CD4-positive, alpha-beta T cell (primary cell): ENCODE measurements at regions not wholly inside any gene's neighbourhood (a gene's known extent, or its start where the extent isn't known, plus 50 kb on each side); places are given as distances from the start of the nearest gene placed in this dataset.

ENCODE experiments used
- ATAC-seq: fragments of 200-7000 bp; cut with Tn5 transposase; one replicate; pipeline ENCODE4 v1.10.0; 2022; ENCODE audit warnings: mild to moderate bottlenecking; ENCODE audit not compliant: poor library complexity
- CTCF ChIA-PET: fragments of 350-600 bp; sonication (Branson Sonifier 250); formaldehyde crosslinking; loops from one replicate; lab custom pipeline; 2021; ENCODE audit warnings: antibody characterized with exemption, inconsistent platforms; lab: Charles Lee
- POLR2A ChIA-PET: fragments of 350-600 bp; sonication (Branson Sonifier 250); formaldehyde crosslinking; loops from one replicate; lab custom pipeline; 2021; ENCODE audit warnings: antibody characterized with exemption, inconsistent platforms; lab: Charles Lee
- DNase-seq, 14 experiments: peaks; one replicate each; pipeline ENCODE4 v3.0.0-alpha.2; 2013 to 2020; ENCODE audit warnings: mixed read lengths in 2 of 14
- H3K27ac ChIP-seq, 2 donors: one replicate each; pipeline versions ENCODE4 v1.5.1 to v1.7.0; 2013; ENCODE audit warnings: low read length in 2 of 2, low read depth in 1 of 2, mild to moderate bottlenecking in 1 of 2
- H3K27me3 ChIP-seq, 2 experiments: 1 replicate in 1 of 2; 2 replicates in 1 of 2; pipeline versions ENCODE4 v1.6.1 to v1.7.0; 2013; ENCODE audit warnings: low read length in 2 of 2, control low read depth in 1 of 2, mild to moderate bottlenecking in 1 of 2, moderate library complexity in 1 of 2; ENCODE audit not compliant: insufficient read depth in 2 of 2, control insufficient read depth in 1 of 2
- H3K36me3 ChIP-seq: one replicate; pipeline ENCODE4 v1.6.1; 2013; ENCODE audit warnings: low read length, control low read depth; ENCODE audit not compliant: insufficient read depth
- H3K4me1 ChIP-seq: one replicate; pipeline ENCODE4 v1.6.1; 2013; ENCODE audit warnings: low read length, control low read depth; ENCODE audit not compliant: insufficient read depth
- H3K4me3 ChIP-seq: one replicate; pipeline ENCODE4 v1.5.1; 2013; ENCODE audit warnings: mild to moderate bottlenecking, low read length, moderate library complexity
- H3K9me3 ChIP-seq, 2 experiments: 1 replicate in 1 of 2; 2 replicates in 1 of 2; pipeline versions ENCODE4 v1.6.1 to v1.7.0; 2013; ENCODE audit warnings: low read length in 2 of 2, mild to moderate bottlenecking in 2 of 2, control low read depth in 1 of 2, moderate library complexity in 1 of 2; ENCODE audit not compliant: control insufficient read depth in 1 of 2, insufficient read depth in 1 of 2
- H3K27ac Mint-ChIP-seq: one replicate; pipeline ENCODE4 v1.8.0; 2020; ENCODE audit warnings: mixed read lengths
- H3K27me3 Mint-ChIP-seq: one replicate; pipeline ENCODE4 v1.8.0; 2021; ENCODE audit warnings: mixed read lengths
- H3K36me3 Mint-ChIP-seq: one replicate; pipeline ENCODE4 v1.8.0; 2021; ENCODE audit warnings: low read depth, mixed read lengths
- H3K4me1 Mint-ChIP-seq: one replicate; pipeline ENCODE4 v1.8.0; 2021; ENCODE audit warnings: low read depth, mixed read lengths
- H3K4me3 Mint-ChIP-seq: one replicate; pipeline ENCODE4 v1.8.0; 2020; ENCODE audit warnings: mild to moderate bottlenecking, mixed read lengths
- H3K9me3 Mint-ChIP-seq: one replicate; pipeline ENCODE4 v1.8.0; 2020; ENCODE audit warnings: mixed read lengths
- CTCF ChIP-seq: fragments of 200-600 bp; IDR thresholded peaks from one replicate; pipeline ENCODE4 v1.8.0; 2022; ENCODE audit warnings: antibody characterized with exemption, mild to moderate bottlenecking
- intact Hi-C, 2 experiments: fragments of 100-400 bp; cut with DNase I in 1 of 2; cut with micrococcal nuclease in 1 of 2; formaldehyde crosslinking; loops; one replicate each; pipeline versions ENCODE4 v1.15.1 to v1.9.0; 2023 to 2025; cut with DNase I, micrococcal nuclease

DNA sequence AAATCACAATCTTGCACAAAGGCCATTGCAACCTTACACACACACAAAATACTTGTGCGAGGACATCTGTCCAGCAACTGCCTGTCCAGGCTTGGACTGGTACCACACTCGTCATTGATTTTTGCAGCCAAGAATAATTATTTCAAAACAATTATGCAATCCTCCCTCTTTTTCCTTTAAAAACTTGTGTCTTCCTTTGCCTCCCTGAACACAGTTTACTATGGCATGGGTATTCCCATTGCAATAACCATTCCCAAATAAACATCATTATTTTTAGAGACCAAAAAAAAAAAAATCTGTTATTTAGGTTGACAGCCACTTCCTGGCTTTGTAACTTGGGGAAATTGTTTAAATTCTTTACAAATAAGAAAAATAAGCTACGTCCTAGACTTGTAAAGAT lies 54.0 kb downstream of the C11orf91 start:
- DNase-seq (no peak), ATAC-seq (no peak)
- Mint-ChIP-seq H3K36me3 (no peaks in the 10 kb centered on the region), H3K27me3 (peaks cover 31% of the 10 kb centered on the region), H3K9me3 (no peaks in the 10 kb centered on the region), H3K4me1 (no peaks in the 10 kb centered on the region), H3K4me3 (no peak overlapping the region), H3K27ac (no peak overlapping the region)
- peaks cover 0 to 4% of the 10 kb centered on the region in 2 experiments for H3K9me3 ChIP-seq
- H3K27me3 ChIP-seq: peaks cover 2 to 7% of the 10 kb centered on the region in 2 experiments
- H3K4me1 ChIP-seq: no peaks in the 10 kb centered on the region
- intact Hi-C loops: no loop called here
- ChIA-PET CTCF (no interaction called here), POLR2A (no interaction called here)
- no peak overlapping the region for H3K27ac ChIP-seq
- H3K4me3 ChIP-seq: no peak overlapping the region
- TF ChIP-seq CTCF: no peak
- no peaks in the 10 kb centered on the region for H3K36me3 ChIP-seq

GRCh38 chr11:33646168-33646567 lies 54.5 kb downstream of the C11orf91 start:
- no peak overlapping the region for H3K27ac Mint-ChIP-seq
- no peaks in the 10 kb centered on the region for H3K4me1 Mint-ChIP-seq
- peaks cover 2 to 8% of the 10 kb centered on the region in 2 experiments for H3K27me3 ChIP-seq
- no peaks in the 10 kb centered on the region for H3K4me1 ChIP-seq
- H3K27ac ChIP-seq: no peak overlapping the region
- ChIA-PET CTCF (no interaction called here), POLR2A (no interaction called here)
- intact Hi-C loops: no loop called here
- no peak overlapping the region for H3K4me3 Mint-ChIP-seq
- H3K27me3 Mint-ChIP-seq: peaks cover 31% of the 10 kb centered on the region
- H3K36me3 ChIP-seq: no peaks in the 10 kb centered on the region
- no peaks in the 10 kb centered on the region for H3K36me3 Mint-ChIP-seq
- peaks cover 0 to 4% of the 10 kb centered on the region in 2 experiments for H3K9me3 ChIP-seq
- H3K4me3 ChIP-seq: no peak overlapping the region
- ATAC-seq (no peak), DNase-seq (no peak)
- no peak for TF ChIP-seq CTCF
- no peaks in the 10 kb centered on the region for H3K9me3 Mint-ChIP-seq

DNA sequence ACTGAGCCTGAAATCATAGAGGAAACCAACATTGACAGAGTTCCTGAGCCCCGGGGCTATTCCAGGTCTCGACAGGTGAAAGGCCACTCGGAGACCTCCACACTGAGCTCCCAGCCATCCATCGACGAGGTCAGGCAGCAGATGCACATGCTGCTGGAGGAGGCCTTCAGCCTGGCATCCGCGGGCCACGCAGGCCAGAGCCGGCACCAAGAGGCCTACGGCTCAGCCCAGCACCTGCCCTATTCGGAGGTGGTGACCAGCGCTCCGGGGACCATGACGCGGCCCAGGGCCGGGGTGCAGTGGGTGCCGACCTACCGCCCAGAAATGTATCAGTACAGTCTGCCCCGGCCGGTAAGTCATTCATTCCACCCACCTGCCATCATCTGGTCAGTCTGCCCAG lies 54.9 kb downstream of the C11orf91 start:
- Histone ChIP-seq H3K9me3 (peaks cover 0 to 4% of the 10 kb centered on the region in 2 experiments), H3K36me3 (no peaks in the 10 kb centered on the region), H3K27me3 (peaks cover 2 to 13% of the 10 kb centered on the region in 2 experiments), H3K4me3 (no peak overlapping the region), H3K4me1 (no peaks in the 10 kb centered on the region), H3K27ac (no peak overlapping the region)
- Mint-ChIP-seq H3K36me3 (no peaks in the 10 kb centered on the region), H3K27me3 (peaks cover 27% of the 10 kb centered on the region), H3K9me3 (no peaks in the 10 kb centered on the region), H3K4me1 (no peaks in the 10 kb centered on the region), H3K4me3 (no peak overlapping the region), H3K27ac (no peak overlapping the region)
- intact Hi-C loops: no loop called here
- ChIA-PET POLR2A (no interaction called here), CTCF (no interaction called here)
- ATAC-seq (no peak), DNase-seq (no peak)
- TF ChIP-seq CTCF: no peak
